ENCODE measurements at regions not wholly inside any gene's neighbourhood (a gene's known extent, or its start where the extent isn't known, plus 50 kb on each side); places are given as distances from the start of the nearest gene placed in this dataset.

GRCh38 chr11:127492029-127492428 lies 491.5 kb upstream of the KIRREL3 start:
- TF ChIP-seq, protein P1, sequence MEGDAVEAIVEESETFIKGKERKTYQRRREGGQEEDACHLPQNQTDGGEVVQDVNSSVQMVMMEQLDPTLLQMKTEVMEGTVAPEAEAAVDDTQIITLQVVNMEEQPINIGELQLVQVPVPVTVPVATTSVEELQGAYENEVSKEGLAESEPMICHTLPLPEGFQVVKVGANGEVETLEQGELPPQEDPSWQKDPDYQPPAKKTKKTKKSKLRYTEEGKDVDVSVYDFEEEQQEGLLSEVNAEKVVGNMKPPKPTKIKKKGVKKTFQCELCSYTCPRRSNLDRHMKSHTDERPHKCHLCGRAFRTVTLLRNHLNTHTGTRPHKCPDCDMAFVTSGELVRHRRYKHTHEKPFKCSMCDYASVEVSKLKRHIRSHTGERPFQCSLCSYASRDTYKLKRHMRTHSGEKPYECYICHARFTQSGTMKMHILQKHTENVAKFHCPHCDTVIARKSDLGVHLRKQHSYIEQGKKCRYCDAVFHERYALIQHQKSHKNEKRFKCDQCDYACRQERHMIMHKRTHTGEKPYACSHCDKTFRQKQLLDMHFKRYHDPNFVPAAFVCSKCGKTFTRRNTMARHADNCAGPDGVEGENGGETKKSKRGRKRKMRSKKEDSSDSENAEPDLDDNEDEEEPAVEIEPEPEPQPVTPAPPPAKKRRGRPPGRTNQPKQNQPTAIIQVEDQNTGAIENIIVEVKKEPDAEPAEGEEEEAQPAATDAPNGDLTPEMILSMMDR (IDR thresholded peaks at IDR 0.05) = no peak
- no peak for TF ChIP-seq POLR2A (IDR thresholded peaks at IDR 0.05; ENCODE audit: low read length)
- no peak for TF ChIP-seq BHLHE40 (IDR thresholded peaks at IDR 0.05; ENCODE audit: low read depth, low read length)
- TF ChIP-seq FOSB (CRISPR knock-in tag; IDR thresholded peaks at IDR 0.05) = no peak
